Left lung (tissue), 4 donors: ENCODE measurements at regions not wholly inside any gene's neighbourhood (a gene's known extent, or its start where the extent isn't known, plus 50 kb on each side); places are given as distances from the start of the nearest gene placed in this dataset.

Experiments
- ATAC-seq: fragments of 200-7000 bp; cut with Tn5 transposase; one replicate; pipeline ENCODE4 v1.9.1; 2020; ENCODE audit warnings: moderate library complexity
- DNase-seq, 4 donors: peaks; one replicate each; pipeline ENCODE4 v3.0.0-alpha.2; 2013 to 2020
- H3K27ac ChIP-seq, 2 donors: fragments of 200-600 bp; sonication (generic) in 1 of 2; one replicate each; pipeline versions ENCODE4 v1.5.0 to v1.8.0; 2020 to 2021
- H3K27me3 ChIP-seq, 2 donors: fragments of 200-600 bp; sonication (generic) in 1 of 2; one replicate each; pipeline versions ENCODE4 v1.5.0 to v1.8.0; 2020 to 2021
- H3K36me3 ChIP-seq, 2 donors: fragments of 200-600 bp; sonication (generic) in 1 of 2; one replicate each; pipeline versions ENCODE4 v1.5.0 to v1.8.0; 2020 to 2021
- H3K4me1 ChIP-seq, 2 donors: fragments of 200-600 bp; one replicate each; pipeline ENCODE4 v1.8.0; 2021
- H3K4me3 ChIP-seq, 2 donors: fragments of 200-600 bp; sonication (generic) in 1 of 2; one replicate each; pipeline versions ENCODE4 v1.5.0 to v1.8.0; 2020 to 2021; ENCODE audit warnings: mild to moderate bottlenecking in 1 of 2
- H3K9me3 ChIP-seq, 2 donors: fragments of 200-600 bp; sonication (generic) in 1 of 2; one replicate each; pipeline versions ENCODE4 v1.5.0 to v1.8.0; 2020 to 2021
- CTCF ChIP-seq, 2 donors: fragments of 200-600 bp; sonication (generic) in 1 of 2; IDR thresholded peaks; one replicate each; pipeline versions ENCODE4 v1.5.0 to v1.8.0; 2021; ENCODE audit warnings: antibody characterized with exemption in 2 of 2
- intact Hi-C, 2 donors: fragments of 100-400 bp; cut with DNase I; formaldehyde crosslinking; loops; one replicate each; pipeline versions ENCODE4 v1.11.2 to v1.14.2; 2022
- donor health status: DM: no; HTN: yes; CAD: no.
- donor health status: DM: no; HTN: no; CAD: no.

- intact Hi-C loops: no loop called here
- ATAC-seq (no peak), DNase-seq (no peak)
- Histone ChIP-seq H3K4me3 (no peak overlapping the region), H3K9me3 (no peaks in the 10 kb centered on the region), H3K27ac (no peak overlapping the region), H3K36me3 (no peaks in the 10 kb centered on the region), H3K4me1 (no peaks in the 10 kb centered on the region), H3K27me3 (no peaks in the 10 kb centered on the region)
- TF ChIP-seq CTCF (IDR thresholded peaks at IDR 0.05): no peak
These were observed 436.4 kb downstream of the FBXO15 start for GRCh38 chr18:73711256-73711655.

GRCh38 chr18:73708591-73708990, 439.0 kb downstream of the FBXO15 start:
- H3K27me3 ChIP-seq: no peaks in the 10 kb centered on the region
- H3K36me3 ChIP-seq: no peaks in the 10 kb centered on the region
- no peaks in the 10 kb centered on the region for H3K4me1 ChIP-seq
- DNase-seq: no peak
- H3K9me3 ChIP-seq: no peaks in the 10 kb centered on the region
- no peak for ATAC-seq
- no peak overlapping the region for H3K27ac ChIP-seq
- intact Hi-C loops: no loop called here
- H3K4me3 ChIP-seq: no peak overlapping the region
- no peak for TF ChIP-seq CTCF (IDR thresholded peaks at IDR 0.05)

GRCh38 chr18:73707035-73707434, 440.6 kb downstream of the FBXO15 start:
- Histone ChIP-seq H3K9me3 (no peaks in the 10 kb centered on the region), H3K27ac (no peak overlapping the region), H3K27me3 (no peaks in the 10 kb centered on the region), H3K4me1 (no peaks in the 10 kb centered on the region), H3K36me3 (no peaks in the 10 kb centered on the region), H3K4me3 (no peak overlapping the region)
- no peak for TF ChIP-seq CTCF (IDR thresholded peaks at IDR 0.05)
- intact Hi-C loops: no loop called here
- DNase-seq (no peak), ATAC-seq (peak; percentile 70)

- ATAC-seq: no peak
- no peak for TF ChIP-seq CTCF (IDR thresholded peaks at IDR 0.05)
- Histone ChIP-seq H3K9me3 (no peaks in the 10 kb centered on the region), H3K36me3 (no peaks in the 10 kb centered on the region), H3K4me3 (no peak overlapping the region), H3K27me3 (no peaks in the 10 kb centered on the region), H3K27ac (no peak overlapping the region), H3K4me1 (no peaks in the 10 kb centered on the region)
- DNase-seq: no peak
- intact Hi-C loops: no loop called here
These were observed 450.3 kb downstream of the FBXO15 start for GRCh38 chr18:73697353-73697752.

GRCh38 chr18:73696698-73697097, 450.9 kb downstream of the FBXO15 start:
- no peaks in the 10 kb centered on the region for H3K36me3 ChIP-seq
- intact Hi-C loops: no loop called here
- DNase-seq (no peak), ATAC-seq (no peak)
- no peaks in the 10 kb centered on the region for H3K9me3 ChIP-seq
- no peak overlapping the region for H3K4me3 ChIP-seq
- no peak overlapping the region for H3K27ac ChIP-seq
- no peak for TF ChIP-seq CTCF (IDR thresholded peaks at IDR 0.05)
- no peaks in the 10 kb centered on the region for H3K4me1 ChIP-seq
- no peaks in the 10 kb centered on the region for H3K27me3 ChIP-seq
